GM23338 (cell line): ENCODE measurements at regions not wholly inside any gene's neighbourhood (a gene's known extent, or its start where the extent isn't known, plus 50 kb on each side); places are given as distances from the start of the nearest gene placed in this dataset.

Experiments
- ATAC-seq: fragments of 200-7000 bp; cut with Tn5 transposase; 3 replicates; pipeline ENCODE4 v1.9.1; 2020
- DNase-seq: peaks from one replicate; pipeline ENCODE4 v3.0.0-alpha.2; 2015; ENCODE audit warnings: low spot score
- H2AFZ ChIP-seq: fragments of 200-600 bp; sonication (generic); 2 replicates; pipeline ENCODE4 v1.8.0; 2016; ENCODE audit warnings: antibody characterized with exemption, mild to moderate bottlenecking, moderate library complexity
- H3F3A ChIP-seq: fragments of 200-600 bp; sonication (generic); replicated peaks from 2 replicates; pipeline ENCODE4 v1.8.0; 2017; ENCODE audit warnings: antibody characterized with exemption, mixed run types, low read depth
- H3K27ac ChIP-seq: fragments of 200-600 bp; sonication (generic); 2 replicates; pipeline ENCODE4 v1.6.1; 2016; ENCODE audit warnings: low read depth
- H3K27me3 ChIP-seq: fragments of 200-600 bp; sonication (generic); 2 replicates; pipeline ENCODE4 v1.8.0; 2016; ENCODE audit warnings: mild to moderate bottlenecking, mixed run types, moderate library complexity; ENCODE audit not compliant: insufficient read depth
- H3K36me3 ChIP-seq: fragments of 200-600 bp; sonication (generic); 2 replicates; pipeline ENCODE4 v1.8.0; 2016; ENCODE audit warnings: mild to moderate bottlenecking; ENCODE audit not compliant: insufficient read depth
- H3K4me1 ChIP-seq: fragments of 200-600 bp; sonication (generic); 2 replicates; pipeline ENCODE4 v1.8.0; 2016; ENCODE audit warnings: mild to moderate bottlenecking, moderate library complexity; ENCODE audit not compliant: insufficient read depth
- H3K4me2 ChIP-seq: fragments of 200-600 bp; sonication (generic); 2 replicates; pipeline ENCODE4 v1.7.1; 2017; ENCODE audit warnings: mixed run types
- H3K4me3 ChIP-seq: fragments of 200-600 bp; sonication (generic); 2 replicates; pipeline ENCODE4 v1.6.1; 2016; ENCODE audit warnings: mixed run types
- H3K79me2 ChIP-seq: fragments of 200-600 bp; sonication (generic); replicated peaks from 2 replicates; pipeline ENCODE4 v1.8.0; 2017; ENCODE audit warnings: mild to moderate bottlenecking; ENCODE audit not compliant: insufficient read depth
- H3K9me2 ChIP-seq: fragments of 200-600 bp; sonication (generic); 2 replicates; pipeline ENCODE4 v1.8.0; 2017; ENCODE audit not compliant: insufficient read depth
- H4K20me1 ChIP-seq: fragments of 200-600 bp; sonication (generic); replicated peaks from 2 replicates; pipeline ENCODE4 v1.8.0; 2017; ENCODE audit warnings: mild to moderate bottlenecking; ENCODE audit not compliant: insufficient read depth
- H3K27ac Mint-ChIP-seq: 2 replicates; pipeline ENCODE4 v1.8.0; 2020; ENCODE audit warnings: inconsistent platforms, mild to moderate bottlenecking, moderate library complexity, mixed read lengths
- H3K27me3 Mint-ChIP-seq: 3 replicates; pipeline ENCODE4 v1.8.0; 2022; ENCODE audit warnings: low read depth, mild to moderate bottlenecking, moderate library complexity, mixed read lengths, inconsistent platforms; ENCODE audit not compliant: insufficient read depth, poor library complexity
- H3K36me3 Mint-ChIP-seq: 3 replicates; pipeline ENCODE4 v1.8.0; 2021; ENCODE audit warnings: low read depth, mild to moderate bottlenecking, inconsistent platforms, moderate library complexity, mixed read lengths
- H3K4me1 Mint-ChIP-seq: 3 replicates; pipeline ENCODE4 v1.8.0; 2020; ENCODE audit warnings: mild to moderate bottlenecking, inconsistent platforms, mixed read lengths
- H3K4me3 Mint-ChIP-seq: 3 replicates; pipeline ENCODE4 v1.8.0; 2021; ENCODE audit warnings: moderate library complexity, mild to moderate bottlenecking, inconsistent platforms, mixed read lengths
- H3K9me3 Mint-ChIP-seq: 3 replicates; pipeline ENCODE4 v1.8.0; 2020; ENCODE audit warnings: moderate library complexity, mild to moderate bottlenecking, inconsistent platforms, mixed read lengths
- CREB1 ChIP-seq: fragments of 250-450 bp; sonication (Bioruptor Pico); IDR thresholded peaks from 2 replicates; pipeline ENCODE4 v1.5.0; 2020; ENCODE audit warnings: low read depth, mild to moderate bottlenecking, moderate library complexity
- ETS1 ChIP-seq: IDR thresholded peaks from 2 replicates; pipeline ENCODE4 v1.6.1; 2016; ENCODE audit warnings: antibody characterized with exemption
- EZH2 ChIP-seq: fragments of 200-600 bp; sonication (generic); IDR thresholded peaks from one replicate; pipeline ENCODE4 v1.8.0; 2017; ENCODE audit warnings: antibody characterized with exemption, mild to moderate bottlenecking, low read depth; ENCODE audit not compliant: unreplicated experiment
- EZH2phosphoT487 ChIP-seq: fragments of 200-600 bp; sonication (generic); IDR thresholded peaks from one replicate; pipeline ENCODE4 v1.8.1; 2018; ENCODE audit warnings: antibody characterized with exemption; ENCODE audit not compliant: unreplicated experiment
- JUNB ChIP-seq: IDR thresholded peaks from one replicate; pipeline ENCODE4 v1.6.1; 2016; ENCODE audit warnings: antibody characterized with exemption; ENCODE audit not compliant: unreplicated experiment
- NANOG ChIP-seq: IDR thresholded peaks from 2 replicates; pipeline ENCODE4 v1.6.1; 2016; ENCODE audit warnings: antibody characterized with exemption, borderline replicate concordance
- POLR2AphosphoS5 ChIP-seq: IDR thresholded peaks from 2 replicates; pipeline ENCODE4 v1.6.1; 2016; ENCODE audit warnings: antibody characterized with exemption, low read depth
- REST ChIP-seq: IDR thresholded peaks from one replicate; pipeline ENCODE4 v1.6.1; 2018; ENCODE audit warnings: antibody characterized with exemption; ENCODE audit not compliant: unreplicated experiment
- STAT1 ChIP-seq: IDR thresholded peaks from one replicate; pipeline ENCODE4 v1.6.1; 2016; ENCODE audit warnings: antibody characterized with exemption; ENCODE audit not compliant: unreplicated experiment
- ZNF114 ChIP-seq: fragments of 250-450 bp; sonication (Bioruptor Pico); IDR thresholded peaks from 2 replicates; pipeline ENCODE4 v1.5.0; 2020; ENCODE audit warnings: mild to moderate bottlenecking, moderate library complexity
- ZNF331 ChIP-seq: fragments of 250-450 bp; sonication (Bioruptor Pico); IDR thresholded peaks from 2 replicates; pipeline ENCODE4 v1.5.0; 2020; ENCODE audit warnings: low read depth, mild to moderate bottlenecking, moderate library complexity
- ZNF462 ChIP-seq: fragments of 250-450 bp; sonication (Bioruptor Pico); IDR thresholded peaks from 2 replicates; pipeline ENCODE4 v1.5.0; 2020; ENCODE audit warnings: mild to moderate bottlenecking, moderate library complexity
- TF ChIP-seq, protein P1 (sequence below), 2 experiments: fragments of 200-600 bp in 1 of 2; sonication (generic) in 1 of 2; conservative IDR thresholded peaks; 2 replicates each; pipeline versions ENCODE4 v1.5.1 to v1.6.1; 2016 to 2017; ENCODE audit warnings: antibody characterized with exemption in 2 of 2, low read depth in 2 of 2, mild to moderate bottlenecking in 2 of 2, moderate library complexity in 1 of 2

- H3K9me3 Mint-ChIP-seq = no peaks in the 10 kb centered on the region
- Histone ChIP-seq H4K20me1 (no peaks in the 10 kb centered on the region), H3K9me2 (0 out of 2 replicates have a peak, but pooled peaks cover 2% of the 10 kb centered on the region), H3K79me2 (no peaks in the 10 kb centered on the region), H3K4me2 (no peak overlapping the region), H3K4me1 (peaks cover 16% of the 10 kb centered on the region), H3F3A (no peaks in the 10 kb centered on the region), H2AFZ (no peak overlapping the region), H3K27me3 (no peaks in the 10 kb centered on the region), H3K36me3 (no peaks in the 10 kb centered on the region), H3K4me3 (no peak overlapping the region), H3K27ac (no peak overlapping the region)
- TF ChIP-seq, protein P1, sequence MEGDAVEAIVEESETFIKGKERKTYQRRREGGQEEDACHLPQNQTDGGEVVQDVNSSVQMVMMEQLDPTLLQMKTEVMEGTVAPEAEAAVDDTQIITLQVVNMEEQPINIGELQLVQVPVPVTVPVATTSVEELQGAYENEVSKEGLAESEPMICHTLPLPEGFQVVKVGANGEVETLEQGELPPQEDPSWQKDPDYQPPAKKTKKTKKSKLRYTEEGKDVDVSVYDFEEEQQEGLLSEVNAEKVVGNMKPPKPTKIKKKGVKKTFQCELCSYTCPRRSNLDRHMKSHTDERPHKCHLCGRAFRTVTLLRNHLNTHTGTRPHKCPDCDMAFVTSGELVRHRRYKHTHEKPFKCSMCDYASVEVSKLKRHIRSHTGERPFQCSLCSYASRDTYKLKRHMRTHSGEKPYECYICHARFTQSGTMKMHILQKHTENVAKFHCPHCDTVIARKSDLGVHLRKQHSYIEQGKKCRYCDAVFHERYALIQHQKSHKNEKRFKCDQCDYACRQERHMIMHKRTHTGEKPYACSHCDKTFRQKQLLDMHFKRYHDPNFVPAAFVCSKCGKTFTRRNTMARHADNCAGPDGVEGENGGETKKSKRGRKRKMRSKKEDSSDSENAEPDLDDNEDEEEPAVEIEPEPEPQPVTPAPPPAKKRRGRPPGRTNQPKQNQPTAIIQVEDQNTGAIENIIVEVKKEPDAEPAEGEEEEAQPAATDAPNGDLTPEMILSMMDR (conservative IDR thresholded peaks at IDR 0.05; ENCODE audit: low read depth in 2 of 2) = no peak
- TF ChIP-seq JUNB (no peak), NANOG (no peak), CREB1 (CRISPR knock-in tag) (no peak), EZH2 (no peak), STAT1 (no peak), ZNF462 (CRISPR knock-in tag) (no peak), EZH2phosphoT487 (no peak), ZNF114 (CRISPR knock-in tag) (no peak), ZNF331 (CRISPR knock-in tag) (no peak), ETS1 (no peak), POLR2AphosphoS5 (no peak), REST (no peak)
- peaks cover 8% of the 10 kb centered on the region for H3K4me1 Mint-ChIP-seq
- no peak for DNase-seq
- H3K4me3 Mint-ChIP-seq = no peak overlapping the region
- H3K27me3 Mint-ChIP-seq = no peaks in the 10 kb centered on the region
- ATAC-seq = no peak
- no peak overlapping the region for H3K27ac Mint-ChIP-seq
- no peaks in the 10 kb centered on the region for H3K36me3 Mint-ChIP-seq
These were observed 466.0 kb downstream of the GJA1 start for GRCh38 chr6:121901432-121901831.
